LNCaP clone FGC (cell line): ENCODE measurements at regions not wholly inside any gene's neighbourhood (a gene's known extent, or its start where the extent isn't known, plus 50 kb on each side); places are given as distances from the start of the nearest gene placed in this dataset.

Experiments used
- DNase-seq: peaks from one replicate; pipeline ENCODE4 v3.0.0-alpha.2; 2011; ENCODE audit warnings: low read depth
- H3K4me3 ChIP-seq: 2 replicates; pipeline ENCODE4 v1.5.1; 2011; ENCODE audit warnings: mild to moderate bottlenecking, low read depth, low read length, control low read depth
- TF ChIP-seq, protein P1 (sequence below): IDR thresholded peaks from 2 replicates; pipeline ENCODE4 v1.5.1; 2012; ENCODE audit warnings: mild to moderate bottlenecking; ENCODE audit not compliant: control insufficient read depth, insufficient read depth; ENCODE audit errors: extremely low read depth

DNA sequence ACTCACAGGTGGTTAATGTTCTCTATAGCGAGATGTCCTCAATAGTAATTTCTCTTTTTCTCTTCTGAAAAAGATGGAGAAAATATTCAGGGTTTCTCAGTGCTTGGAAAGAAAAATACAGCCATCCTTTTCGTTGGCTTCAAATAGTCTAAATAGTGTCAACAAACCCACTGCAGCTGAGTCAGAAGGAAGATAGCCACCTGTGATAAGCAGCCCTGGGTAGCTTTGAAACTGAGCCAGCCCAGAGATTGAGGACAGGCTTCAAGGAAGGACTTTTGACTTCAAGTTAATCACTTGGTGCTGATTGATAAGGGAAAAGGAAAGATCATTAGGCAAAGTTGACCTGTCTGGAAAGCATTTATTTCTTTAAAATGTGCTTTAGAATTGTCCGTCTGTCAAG, 78.7 kb upstream of the TYRP1 start:
- TF ChIP-seq, protein P1, sequence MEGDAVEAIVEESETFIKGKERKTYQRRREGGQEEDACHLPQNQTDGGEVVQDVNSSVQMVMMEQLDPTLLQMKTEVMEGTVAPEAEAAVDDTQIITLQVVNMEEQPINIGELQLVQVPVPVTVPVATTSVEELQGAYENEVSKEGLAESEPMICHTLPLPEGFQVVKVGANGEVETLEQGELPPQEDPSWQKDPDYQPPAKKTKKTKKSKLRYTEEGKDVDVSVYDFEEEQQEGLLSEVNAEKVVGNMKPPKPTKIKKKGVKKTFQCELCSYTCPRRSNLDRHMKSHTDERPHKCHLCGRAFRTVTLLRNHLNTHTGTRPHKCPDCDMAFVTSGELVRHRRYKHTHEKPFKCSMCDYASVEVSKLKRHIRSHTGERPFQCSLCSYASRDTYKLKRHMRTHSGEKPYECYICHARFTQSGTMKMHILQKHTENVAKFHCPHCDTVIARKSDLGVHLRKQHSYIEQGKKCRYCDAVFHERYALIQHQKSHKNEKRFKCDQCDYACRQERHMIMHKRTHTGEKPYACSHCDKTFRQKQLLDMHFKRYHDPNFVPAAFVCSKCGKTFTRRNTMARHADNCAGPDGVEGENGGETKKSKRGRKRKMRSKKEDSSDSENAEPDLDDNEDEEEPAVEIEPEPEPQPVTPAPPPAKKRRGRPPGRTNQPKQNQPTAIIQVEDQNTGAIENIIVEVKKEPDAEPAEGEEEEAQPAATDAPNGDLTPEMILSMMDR = no peak
- H3K4me3 ChIP-seq = no peak overlapping the region
- no peak for DNase-seq

DNA sequence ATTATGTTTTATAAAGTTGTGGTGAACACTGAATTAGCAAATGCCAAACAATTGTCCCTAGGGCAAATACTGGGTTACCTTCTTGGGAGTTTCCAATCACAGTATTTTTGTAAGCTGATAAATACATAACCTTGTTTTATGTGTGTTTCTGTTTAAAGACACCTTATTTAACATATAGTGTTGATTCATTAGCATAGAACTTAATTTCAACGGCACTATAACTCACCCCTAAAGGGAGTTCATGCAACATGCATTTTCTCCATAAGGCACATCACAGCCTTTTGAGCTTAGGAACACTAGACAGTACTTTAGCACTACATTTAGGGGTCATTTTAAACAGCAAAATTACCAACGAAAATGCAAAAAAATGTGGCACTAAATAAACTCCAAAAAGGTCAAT, 74.2 kb upstream of the TYRP1 start:
- DNase-seq = no peak
- no peak overlapping the region for H3K4me3 ChIP-seq
- TF ChIP-seq, protein P1 = no peak

DNA sequence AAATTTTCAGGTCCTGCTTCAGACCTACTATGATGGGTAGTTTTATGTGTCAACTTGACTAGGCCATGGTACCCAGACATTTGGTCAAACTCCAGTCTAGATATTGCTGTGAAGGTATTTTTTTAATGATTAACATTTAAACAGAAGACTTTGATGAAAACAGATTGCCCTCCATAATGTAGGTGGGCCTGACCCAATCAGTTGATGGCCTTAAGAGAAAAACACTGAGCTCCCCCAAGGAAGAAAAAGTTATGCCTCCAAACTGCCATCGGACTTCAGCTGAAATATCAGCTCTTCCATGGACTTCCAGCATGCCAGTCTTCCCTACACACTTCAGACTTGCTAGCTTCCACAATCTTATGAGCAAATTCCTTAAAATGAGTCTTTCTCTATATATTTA, 67.3 kb upstream of the TYRP1 start:
- DNase-seq = no peak
- TF ChIP-seq, protein P1 = no peak
- H3K4me3 ChIP-seq = no peak overlapping the region

DNA sequence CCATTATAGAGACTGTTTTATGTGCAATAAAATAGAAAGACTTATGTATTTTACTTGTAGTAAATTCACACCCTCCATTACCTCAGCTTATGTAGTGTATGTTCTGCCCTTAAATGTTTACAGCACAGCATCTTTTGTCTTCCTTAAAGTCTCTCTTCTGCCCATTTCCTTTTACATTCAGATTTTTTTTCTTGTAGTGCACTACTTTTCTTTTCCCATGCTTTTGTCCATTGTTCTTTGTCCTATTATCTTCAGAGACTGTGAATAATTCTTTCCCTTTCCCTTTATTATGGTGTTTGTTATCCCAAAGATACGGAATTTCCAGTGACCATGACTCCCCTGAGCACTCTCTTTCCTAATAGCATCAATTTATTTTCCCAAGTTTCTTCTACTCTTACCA, 66.1 kb upstream of the TYRP1 start:
- TF ChIP-seq, protein P1 = no peak
- no peak for DNase-seq

DNA sequence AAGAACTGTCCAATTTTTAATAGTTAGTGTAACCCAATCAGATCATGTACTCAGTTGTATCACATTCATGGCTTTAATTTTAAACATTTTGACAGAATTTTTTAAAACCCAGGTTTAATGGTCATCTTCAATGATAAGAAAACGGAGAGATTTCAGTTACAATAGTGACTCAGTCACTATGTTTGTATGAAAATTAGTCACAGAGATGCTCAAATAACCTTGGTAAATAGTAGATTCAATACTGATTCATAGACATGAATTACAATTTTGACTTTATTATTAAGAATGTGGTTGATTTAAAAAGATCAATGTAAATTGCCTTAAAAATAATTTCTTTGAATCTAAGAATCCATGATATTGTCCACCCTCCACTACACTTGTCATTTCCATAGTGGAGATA, 64.6 kb upstream of the TYRP1 start:
- no peak for DNase-seq
- no peak overlapping the region for H3K4me3 ChIP-seq
- TF ChIP-seq, protein P1 = no peak

More for the DNA sequence above, 66.1 kb upstream of the TYRP1 start:
- H3K4me3 ChIP-seq = no peak overlapping the region

DNA sequence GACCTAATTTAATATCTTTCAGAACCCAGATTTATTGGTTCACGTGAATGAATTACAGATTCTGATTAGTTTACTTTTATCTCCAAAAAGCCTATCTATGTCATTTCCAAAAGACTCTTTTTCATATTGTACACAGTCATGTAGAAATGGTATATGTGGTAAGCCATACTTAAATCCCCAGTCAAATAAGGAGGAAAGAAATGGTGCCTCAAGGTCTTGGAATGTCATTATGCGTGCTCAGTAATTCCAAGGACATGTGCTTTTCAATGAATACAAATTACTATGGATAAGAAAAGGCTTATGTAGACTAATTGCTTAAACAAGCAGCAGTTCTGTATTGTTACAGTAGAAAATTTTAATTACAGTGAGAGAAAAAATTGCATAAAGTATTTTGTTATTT, 64.1 kb upstream of the TYRP1 start:
- no peak overlapping the region for H3K4me3 ChIP-seq

DNA sequence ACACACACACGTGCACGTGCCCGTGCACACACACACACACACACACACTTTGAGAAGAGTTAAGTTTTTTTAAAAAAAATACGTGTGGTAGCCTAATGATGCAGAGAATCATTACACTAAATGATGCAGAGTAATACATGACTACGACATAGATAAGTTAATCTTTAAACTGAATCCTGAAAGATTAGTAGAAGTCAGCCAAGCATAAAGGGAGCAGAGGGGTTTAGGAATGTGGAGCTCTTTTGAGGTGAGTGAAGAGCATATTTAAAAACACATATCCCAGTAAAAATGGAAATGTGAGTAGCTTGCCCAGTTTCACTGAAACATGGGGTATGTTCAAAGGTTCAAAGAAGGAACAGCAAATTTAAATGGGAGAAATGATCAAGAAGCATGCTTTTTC, 61.3 kb upstream of the TYRP1 start:
- TF ChIP-seq, protein P1 = no peak
- H3K4me3 ChIP-seq = no peak overlapping the region
- no peak for DNase-seq

More for the DNA sequence above, 64.1 kb upstream of the TYRP1 start:
- TF ChIP-seq, protein P1 = no peak
- no peak for DNase-seq
